RKO (cell line): ENCODE measurements at regions not wholly inside any gene's neighbourhood (a gene's known extent, or its start where the extent isn't known, plus 50 kb on each side); places are given as distances from the start of the nearest gene placed in this dataset.

Experiments used
- DNase-seq: peaks from one replicate; pipeline ENCODE4 v3.0.0-alpha.2; 2016; ENCODE audit warnings: low spot score

DNA sequence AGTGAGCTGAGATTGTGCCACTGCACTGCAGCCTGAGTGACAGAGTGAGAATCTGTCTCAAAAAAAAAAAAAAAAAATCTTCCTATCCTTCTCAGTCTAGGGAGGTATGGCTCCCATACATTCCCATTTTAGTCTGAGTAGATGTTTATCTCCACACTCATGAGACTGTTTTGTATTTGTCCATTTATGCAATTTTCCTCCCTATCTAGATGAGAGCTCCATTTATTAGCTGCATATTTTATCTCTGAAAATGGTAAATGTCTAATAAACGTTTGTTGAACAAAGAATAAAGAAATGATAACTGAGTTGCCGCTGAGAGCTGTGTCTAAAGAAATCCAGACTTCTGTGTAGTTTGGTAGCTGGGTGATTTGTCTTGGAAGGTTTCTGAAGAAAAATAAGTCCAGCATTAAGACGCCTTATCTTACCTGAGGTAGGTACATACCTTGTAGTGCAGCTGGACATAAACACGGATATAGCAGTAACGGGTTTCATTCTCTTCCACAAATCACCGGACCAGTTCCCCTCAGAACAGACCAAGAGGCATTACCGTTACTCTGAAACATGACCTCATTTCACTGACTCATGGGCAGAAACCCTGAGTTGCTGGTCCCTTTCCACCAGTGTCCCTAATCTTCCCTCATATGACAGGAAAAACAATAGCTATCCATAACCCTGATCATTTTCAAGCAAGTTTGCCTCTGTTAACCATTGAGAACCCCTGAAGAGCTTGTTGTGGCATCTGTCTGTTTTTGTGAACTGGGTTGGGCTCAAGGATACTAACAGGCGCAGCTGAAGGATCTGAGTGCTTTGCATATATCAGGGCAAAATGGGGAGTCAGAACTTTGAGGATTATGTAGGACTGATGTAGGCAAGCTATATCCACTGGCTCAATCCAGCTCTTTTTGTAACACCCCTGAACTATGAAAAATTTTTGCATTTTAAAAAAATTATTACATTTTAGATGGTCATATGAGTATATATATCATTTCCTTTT lies 177.4 kb upstream of the XYLT1 start:
- DNase-seq = no peak

DNA sequence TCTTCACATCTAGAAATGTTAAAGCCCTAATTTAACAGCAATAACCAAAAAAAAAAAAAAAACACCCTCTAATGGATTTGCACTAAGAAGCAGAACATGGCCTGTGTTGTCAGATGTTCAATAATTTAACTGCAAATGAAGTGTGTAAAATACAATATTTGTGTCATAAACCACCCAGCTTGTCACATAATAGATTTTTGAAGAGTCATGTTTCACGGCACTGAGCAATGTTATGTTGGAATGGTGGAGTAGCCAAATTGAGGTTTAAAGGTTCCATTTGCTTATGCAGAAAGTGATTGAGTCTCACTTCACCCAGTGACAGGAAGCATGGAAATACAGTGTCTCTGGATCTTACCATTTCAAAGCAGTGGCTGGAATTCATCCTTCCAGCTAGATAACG lies 173.2 kb upstream of the XYLT1 start:
- DNase-seq = no peak

DNA sequence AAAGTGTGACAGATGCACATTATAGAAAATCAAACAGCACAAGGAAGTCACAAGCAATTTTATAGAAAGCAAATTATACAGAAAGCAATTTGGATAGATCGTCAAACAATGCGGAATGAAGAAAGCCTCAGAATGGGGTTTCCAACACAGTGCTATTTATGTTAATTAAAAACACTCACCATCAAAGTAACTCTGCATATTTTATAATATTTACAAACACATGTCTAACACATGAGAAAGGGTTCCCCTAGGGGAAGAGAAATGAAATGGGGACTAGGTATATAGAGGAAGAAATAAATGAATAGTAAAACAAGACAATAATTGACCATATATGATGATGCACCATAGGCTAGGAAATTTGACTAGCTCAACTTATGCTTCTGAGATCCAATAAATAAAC lies 171.2 kb upstream of the XYLT1 start:
- no peak for DNase-seq

DNA sequence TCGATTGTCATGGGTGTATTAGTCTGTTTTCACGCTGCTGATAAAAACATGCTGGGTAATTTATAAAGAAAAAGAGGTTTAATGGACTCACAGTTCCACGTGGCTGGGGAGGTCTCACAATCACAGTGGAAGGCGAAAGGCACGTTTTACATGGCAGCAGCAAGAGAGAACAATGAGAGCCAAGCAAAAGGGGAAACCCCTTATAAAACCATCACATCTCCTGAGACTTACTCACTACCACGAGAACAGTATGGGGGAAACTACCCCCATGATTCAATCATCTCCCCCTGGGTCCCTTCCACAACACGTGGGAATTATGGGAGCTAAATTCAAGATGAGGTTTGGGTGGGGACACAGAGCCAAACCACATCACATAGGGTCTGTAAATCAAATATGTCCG lies 167.4 kb upstream of the XYLT1 start:
- no peak for DNase-seq

DNA sequence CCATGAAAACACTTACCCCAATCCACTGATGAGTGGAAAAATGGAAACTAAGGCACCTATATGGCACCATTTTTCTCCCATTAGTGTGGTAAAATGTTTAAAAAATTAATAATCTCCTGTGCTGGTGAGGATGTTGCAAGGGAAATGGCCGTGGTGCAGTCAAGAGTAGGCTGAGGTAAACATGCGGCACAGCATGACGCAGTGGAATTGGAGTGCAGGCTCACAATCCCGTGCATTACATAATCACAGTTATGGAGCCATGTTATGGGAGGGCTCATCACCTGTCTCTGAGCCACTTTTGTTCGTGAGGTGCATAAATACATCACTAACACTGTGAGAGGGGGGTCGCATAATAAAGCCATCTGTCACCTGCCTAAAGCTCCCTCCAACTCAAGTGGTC lies 164.4 kb upstream of the XYLT1 start:
- no peak for DNase-seq

DNA sequence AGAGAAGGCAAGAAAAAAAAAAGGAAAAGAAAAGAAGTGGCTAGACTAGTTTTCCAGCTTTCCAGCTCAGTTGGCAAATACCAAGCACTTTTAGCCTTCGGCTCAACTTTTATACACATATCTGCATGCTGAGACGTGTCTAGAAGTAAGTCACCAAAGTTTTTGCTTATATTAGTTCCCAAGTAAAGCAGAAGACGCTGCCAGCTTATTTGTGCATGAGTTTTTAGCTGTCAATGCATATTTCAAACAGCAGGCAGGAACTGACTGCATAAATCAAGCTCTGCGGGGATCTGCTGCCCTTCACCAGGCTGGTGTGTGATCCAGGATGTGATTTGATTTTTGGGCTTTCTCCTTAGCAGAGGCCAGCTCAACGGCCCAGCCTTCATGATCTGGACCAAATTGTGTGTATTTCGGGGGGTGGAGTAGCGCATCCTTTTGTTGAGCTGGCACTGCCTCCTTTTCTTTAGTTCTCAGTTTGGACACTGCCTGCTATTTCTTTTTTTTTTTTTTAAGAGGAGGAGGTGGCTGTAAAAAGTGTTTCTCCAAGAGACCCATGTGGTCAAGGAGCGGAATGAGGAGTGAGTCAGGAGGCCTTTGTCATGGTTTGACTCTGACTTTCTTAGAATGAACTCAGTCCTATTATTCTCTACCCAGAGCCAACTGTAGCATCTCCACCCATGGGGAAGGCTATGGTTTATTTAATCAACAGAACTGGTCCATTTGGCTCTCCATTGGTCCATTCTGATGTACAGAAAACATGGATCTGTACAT lies 162.6 kb upstream of the XYLT1 start:
- no peak for DNase-seq

DNA sequence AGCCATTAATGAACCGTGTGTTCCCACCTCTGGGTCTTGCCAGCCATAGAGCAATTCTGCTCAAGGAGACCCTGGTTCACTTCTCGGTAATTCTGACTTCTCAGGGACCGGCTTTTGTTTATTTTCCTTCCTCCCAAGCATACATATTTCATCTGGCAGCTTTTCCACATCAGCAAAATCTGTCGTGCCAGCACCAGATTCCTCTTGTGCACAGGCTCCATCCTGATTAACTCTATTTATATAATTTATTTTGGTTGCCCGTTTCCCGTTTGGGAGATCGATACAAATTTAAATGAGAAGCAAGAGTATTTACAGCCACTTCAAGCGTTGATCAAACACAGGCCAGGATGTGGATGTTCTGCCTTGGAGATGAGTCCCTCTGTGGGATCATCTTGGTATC lies 161.9 kb upstream of the XYLT1 start:
- DNase-seq = no peak

DNA sequence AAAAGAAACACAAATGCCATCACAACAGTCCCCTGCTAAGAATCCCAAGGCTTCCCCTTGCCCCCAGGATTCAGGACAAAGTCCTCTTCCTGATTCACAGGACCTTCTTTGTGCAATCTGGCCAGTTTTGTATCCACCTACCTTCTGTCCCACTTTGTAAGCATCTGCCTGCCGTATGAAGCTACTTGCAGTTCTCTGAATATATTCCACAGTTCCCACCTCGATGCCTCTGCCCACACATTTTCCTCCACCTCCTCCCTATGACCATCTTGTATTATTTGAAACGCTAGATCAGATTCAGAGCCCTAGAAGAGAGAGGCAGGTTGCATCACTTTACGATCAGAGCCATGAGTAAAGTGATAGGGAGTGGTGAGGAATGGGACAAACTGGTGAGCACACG lies 159.2 kb upstream of the XYLT1 start:
- no peak for DNase-seq

DNA sequence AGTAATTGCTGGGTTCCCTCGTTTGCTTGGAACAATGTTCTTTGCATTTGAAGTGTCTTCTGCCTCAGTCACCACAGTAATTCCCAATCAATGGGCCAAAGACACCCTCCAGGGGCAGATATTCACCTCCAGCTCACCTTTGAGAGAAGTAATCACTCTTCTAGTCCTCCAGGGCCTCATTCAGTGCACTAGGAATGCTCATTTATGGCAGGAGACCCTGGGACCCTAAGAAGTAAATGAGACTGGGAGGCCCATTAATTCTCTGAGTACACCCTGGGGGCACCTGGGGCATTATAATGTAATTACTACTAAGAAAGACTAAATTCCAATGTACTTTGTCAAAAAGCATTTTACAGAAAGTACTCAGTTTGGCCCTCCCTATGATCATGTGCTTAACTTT lies 158.2 kb upstream of the XYLT1 start:
- no peak for DNase-seq

DNA sequence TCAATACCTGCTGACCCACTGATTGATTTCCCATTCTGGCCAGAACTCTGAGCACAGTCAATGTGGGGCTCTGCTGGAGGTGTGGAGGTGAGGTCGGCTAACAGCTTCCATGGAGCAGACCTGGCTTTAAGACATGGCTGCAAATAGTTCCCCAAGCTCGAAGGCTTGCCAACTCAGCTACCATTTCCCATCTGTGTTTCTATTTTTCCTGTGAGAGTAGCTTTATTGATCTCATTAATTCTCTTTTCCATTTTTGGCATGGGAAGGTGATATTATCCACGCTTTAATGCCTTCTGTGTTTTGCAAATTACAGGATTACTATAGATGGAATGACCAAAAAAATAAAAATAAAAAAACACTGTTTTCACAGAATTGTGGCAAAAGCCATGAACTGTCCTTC lies 151.6 kb upstream of the XYLT1 start:
- no peak for DNase-seq

DNA sequence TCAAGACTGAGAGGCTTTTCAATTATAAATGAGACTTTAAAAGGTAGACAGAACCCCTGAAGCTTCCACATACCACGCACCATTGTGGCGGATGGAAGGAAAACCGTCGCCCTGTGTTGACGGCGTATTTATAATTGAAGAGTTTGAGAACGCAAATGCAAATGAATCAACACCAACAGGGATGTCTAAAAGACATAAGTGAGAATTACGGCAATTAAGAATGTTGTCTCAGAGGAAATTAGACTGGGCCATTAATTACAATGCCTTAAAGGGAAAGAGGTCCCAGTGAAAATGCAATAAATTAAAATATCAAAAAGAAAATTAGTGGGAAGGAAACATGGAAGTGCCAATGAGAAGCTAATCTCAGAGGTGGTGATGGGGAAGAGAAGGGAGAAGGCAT lies 148.5 kb upstream of the XYLT1 start:
- DNase-seq = no peak

DNA sequence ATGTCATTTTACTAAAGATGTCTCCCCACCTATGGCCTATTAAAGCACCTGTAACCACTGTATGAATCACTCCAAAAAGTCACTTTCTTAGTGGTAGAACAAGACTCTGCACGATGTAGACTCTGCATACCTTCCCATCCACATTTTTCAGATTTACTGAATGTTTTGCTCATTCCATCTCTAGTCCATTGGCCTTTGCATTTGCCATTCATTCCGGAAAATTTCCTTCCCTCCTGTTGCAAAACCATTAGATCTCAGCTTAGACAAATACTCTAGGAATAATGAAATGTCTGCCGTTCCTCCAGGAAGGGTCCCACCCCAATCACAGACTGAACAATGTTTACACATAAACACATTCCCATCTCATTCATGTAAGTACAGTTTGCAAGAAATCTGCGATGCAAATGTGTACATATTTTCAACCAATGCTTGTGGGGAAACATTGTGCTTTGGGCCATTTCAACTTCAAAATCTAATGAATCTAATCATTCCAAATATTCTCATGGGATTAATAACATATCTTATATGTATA lies 146.3 kb upstream of the XYLT1 start:
- DNase-seq = no peak

DNA sequence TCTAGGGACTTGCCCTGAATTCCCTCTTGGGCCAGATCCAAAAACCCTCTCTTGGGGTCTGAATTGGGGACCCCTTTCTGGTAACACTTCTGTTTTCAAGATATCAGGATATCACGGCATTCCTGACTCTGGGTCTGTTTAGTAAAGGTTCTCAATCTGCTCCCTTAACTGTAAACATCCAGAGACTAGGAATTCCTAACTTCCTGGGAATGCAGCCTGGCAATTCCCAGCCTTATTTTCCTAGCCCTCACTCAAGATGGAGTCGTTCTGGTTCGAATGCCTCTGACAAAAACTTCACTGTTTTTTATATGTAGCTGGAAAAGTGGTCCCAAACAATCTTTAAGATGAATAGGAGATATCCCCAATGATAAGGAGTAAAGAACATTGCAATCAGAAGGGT lies 141.6 kb upstream of the XYLT1 start:
- DNase-seq = no peak

DNA sequence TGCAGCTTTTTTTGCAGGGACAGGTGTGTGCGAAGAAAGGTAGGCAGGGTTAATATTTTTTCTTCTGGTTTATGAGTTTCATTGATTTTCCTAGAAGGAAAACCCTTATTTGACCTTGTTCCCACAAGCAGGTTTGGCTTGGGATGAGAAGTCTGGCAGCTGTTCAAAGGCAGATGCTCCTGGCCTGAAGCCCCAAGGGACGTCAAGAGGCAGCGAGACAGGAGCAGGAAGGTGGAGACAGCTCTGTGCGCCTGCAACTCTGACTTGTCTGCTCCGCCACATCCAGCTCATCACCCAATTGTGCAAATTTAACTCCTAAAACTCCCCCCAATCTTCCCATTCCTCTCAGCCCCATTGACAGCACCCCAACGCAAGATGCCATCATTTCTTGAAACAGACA lies 136.8 kb upstream of the XYLT1 start:
- DNase-seq = no peak

DNA sequence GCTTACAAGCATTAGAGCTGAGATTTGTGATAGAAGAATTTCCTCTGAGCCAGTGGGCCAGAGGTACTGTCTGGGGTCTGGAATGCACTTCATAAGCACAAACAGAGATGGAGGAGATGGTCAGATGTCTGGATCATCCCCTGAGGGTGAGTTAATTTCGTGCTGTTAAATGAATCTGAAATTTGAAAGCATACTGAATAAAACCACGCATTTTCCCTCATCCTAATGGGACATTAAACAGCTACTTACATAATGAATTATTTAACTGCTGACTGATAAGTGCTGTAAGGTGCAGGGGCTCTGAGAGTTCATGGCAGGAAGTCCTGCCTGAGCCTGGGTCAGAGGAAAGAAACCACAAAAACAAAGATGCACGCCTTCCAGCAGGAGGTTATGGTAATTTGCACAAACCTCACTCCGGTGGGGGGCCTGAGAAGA lies 136.3 kb upstream of the XYLT1 start:
- DNase-seq = no peak

DNA sequence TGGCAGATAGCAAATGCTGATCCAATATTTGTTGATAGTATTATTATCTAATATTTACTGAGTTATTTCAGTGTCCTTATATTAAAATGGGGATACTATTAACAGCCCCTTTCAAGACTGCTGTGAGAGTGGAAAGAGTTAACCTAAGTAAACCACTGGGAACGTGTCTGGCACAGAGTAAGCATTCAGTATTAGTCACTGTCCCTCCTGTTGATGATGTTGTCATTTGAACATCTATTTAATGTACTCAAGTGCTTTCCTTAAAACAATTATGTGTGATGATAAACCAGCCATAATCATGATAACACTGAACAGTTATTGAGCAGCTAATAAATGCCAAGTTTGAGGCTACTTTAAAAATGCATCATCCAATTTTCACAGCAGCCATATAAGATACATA lies 135.7 kb upstream of the XYLT1 start:
- DNase-seq = no peak

DNA sequence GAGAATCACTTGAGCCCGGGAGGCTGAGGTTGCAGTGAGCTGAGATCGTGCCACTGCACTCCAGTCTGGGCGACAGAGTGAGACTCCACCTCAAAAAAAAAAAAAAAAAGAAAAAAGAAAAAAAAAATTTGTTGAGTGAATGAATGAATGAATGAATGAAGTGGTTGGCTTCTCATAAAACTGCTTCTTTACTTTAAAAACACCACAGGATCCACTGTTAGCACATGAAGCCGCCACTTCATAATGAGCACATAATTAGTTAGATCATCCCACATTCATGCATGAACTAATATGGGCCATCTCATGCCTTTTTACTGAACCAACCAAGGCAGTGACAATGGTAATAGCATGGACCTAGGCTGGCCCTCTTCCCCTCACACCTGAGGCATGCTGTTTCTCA lies 135.0 kb upstream of the XYLT1 start:
- DNase-seq = no peak

DNA sequence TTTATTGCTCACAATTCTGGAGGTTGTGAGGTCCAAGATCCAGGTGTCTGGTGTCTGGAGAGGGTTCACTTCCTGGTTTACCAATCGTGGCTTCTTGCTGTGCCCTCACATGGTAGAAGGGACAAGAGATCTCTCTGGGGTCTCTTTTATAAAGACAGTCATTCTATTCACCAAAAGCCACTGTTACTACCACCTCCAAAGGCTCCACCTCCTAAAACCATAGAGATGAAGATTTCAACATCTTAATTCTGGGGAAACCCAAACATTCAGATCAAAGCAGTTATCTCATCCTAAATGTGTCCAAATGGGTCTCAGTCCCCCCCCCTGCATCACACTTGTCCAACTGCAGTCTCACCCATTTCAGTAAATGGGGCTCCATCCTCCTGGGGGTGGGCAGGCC lies 132.9 kb upstream of the XYLT1 start:
- DNase-seq = no peak

DNA sequence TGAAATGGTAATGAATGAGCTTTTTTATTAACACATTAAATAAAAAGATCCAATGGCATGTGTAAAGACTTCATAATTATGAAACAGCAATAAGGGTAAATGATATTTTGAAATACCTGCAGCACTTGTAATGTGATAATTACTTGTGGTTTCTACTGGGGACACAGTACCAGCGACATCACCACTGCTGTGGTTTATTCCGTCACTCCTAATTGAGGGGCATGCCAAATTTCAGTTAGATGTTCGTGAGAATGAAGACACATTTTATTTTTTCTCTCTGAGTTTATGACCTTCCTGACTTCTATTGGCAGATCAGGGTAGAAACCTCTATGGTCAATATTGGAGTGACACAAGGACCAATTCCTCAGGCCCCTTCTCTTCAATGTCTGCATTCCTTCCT lies 131.9 kb upstream of the XYLT1 start:
- no peak for DNase-seq

DNA sequence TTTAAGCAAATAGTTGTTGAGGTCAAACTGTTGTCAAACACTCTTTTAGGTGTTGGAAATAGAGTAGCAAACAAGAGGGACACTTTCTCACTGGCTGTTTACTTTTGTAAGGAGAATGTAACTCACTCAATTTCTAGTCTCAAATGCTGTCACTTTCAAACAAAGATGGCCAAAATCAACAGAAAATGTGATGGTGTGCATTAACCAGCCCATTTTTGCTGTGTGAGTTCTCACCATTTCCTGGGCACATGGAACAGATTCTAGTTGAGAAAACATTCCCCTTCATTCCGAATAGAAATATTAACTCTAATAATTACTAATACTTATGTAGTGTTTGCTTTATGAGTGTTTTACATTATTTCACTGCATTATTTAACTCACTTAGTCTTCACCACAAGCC lies 128.2 kb upstream of the XYLT1 start:
- no peak for DNase-seq

DNA sequence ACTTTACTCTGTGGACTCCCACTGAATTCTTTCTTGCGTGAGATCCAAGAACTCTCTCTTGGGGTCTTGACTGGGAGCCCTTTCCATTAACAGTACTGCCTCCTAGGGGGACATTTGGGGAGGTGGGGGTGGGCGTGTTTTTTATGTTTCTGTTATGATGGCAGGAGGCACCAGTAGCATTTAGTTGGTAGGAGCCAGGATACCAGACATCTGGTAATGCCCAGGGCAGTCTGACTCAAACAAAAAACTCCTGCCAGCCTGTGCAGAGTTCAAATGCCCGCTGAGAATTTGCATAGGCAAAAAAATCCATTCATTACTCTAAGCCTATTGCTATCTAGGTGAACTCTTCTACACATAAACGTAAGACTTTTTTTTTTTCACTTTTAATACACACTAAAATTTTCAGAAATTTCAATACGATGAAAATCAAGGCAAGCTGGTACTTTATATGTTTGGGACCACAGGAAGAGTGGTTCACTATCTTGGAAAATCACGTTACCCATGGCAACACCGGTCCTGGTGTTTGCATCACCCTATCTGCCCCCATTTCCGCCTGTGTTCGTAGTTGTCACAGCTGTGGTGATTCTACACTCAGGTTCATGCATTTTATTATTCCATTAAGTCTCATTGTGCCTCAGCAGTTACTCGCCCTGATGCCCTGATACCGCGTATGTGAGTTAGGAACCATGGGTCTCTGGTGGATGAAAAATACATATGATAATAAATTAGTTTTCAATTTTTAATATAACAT lies 121.1 kb upstream of the XYLT1 start:
- no peak for DNase-seq
